Effector memory CD8-positive, alpha-beta T cell (primary cell): ENCODE measurements at regions not wholly inside any gene's neighbourhood (a gene's known extent, or its start where the extent isn't known, plus 50 kb on each side); places are given as distances from the start of the nearest gene placed in this dataset.

Experiments used
- ATAC-seq: fragments of 150-1000 bp; cut with Tn5 transposase; replicated peaks from 2 replicates; pipeline ENCODE4 v1.10.0; 2021; ENCODE audit warnings: mild to moderate bottlenecking, moderate library complexity
- DNase-seq, 3 experiments: peaks; one replicate each; pipeline ENCODE4 v3.0.0; 2021
- H3K27ac Mint-ChIP-seq, 2 donors: one replicate each; pipeline ENCODE4 v1.8.0; 2022; ENCODE audit warnings: mild to moderate bottlenecking in 2 of 2, mixed read lengths in 2 of 2, moderate library complexity in 2 of 2
- H3K27me3 Mint-ChIP-seq, 2 donors: one replicate each; pipeline ENCODE4 v1.8.0; 2022; ENCODE audit warnings: mixed read lengths in 2 of 2
- H3K36me3 Mint-ChIP-seq: one replicate; pipeline ENCODE4 v1.8.0; 2022; ENCODE audit warnings: mild to moderate bottlenecking, moderate library complexity, mixed read lengths; ENCODE audit not compliant: insufficient read depth
- H3K4me1 Mint-ChIP-seq, 2 donors: one replicate each; pipeline ENCODE4 v1.8.0; 2022; ENCODE audit warnings: low read depth in 2 of 2, mixed read lengths in 2 of 2
- H3K4me3 Mint-ChIP-seq, 2 donors: one replicate each; pipeline ENCODE4 v1.8.0; 2022; ENCODE audit warnings: mild to moderate bottlenecking in 2 of 2, mixed read lengths in 2 of 2, moderate library complexity in 2 of 2
- H3K9me3 Mint-ChIP-seq, 2 donors: one replicate each; pipeline ENCODE4 v1.8.0; 2022; ENCODE audit warnings: mixed read lengths in 2 of 2

DNA sequence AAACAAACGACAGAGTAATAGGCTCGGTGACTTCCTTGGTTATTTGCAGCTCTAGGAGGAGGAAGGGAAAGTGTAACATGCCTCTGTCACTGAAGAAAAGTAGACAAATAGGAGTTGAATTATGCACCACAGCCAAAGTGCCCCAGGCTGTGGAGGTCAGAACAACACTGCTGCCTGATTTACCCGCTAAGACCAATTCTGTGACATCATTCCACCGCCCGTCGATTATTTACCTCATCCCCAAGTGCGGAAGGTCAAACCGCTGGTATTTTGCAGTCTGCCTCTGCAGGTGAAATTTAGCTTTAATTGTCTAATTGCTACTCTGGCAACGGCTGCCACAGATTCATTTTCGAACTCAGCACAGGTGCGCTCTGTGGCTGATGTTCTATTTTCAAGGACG, 106.3 kb upstream of the PRICKLE2 start:
- no peak for DNase-seq
- Mint-ChIP-seq H3K4me1 (no peaks in the 10 kb centered on the region), H3K27ac (no peak overlapping the region), H3K36me3 (no peaks in the 10 kb centered on the region), H3K4me3 (no peak overlapping the region), H3K27me3 (no peaks in the 10 kb centered on the region), H3K9me3 (peaks cover 0 to 13% of the 10 kb centered on the region in 2 donors)
- no peak for ATAC-seq

DNA sequence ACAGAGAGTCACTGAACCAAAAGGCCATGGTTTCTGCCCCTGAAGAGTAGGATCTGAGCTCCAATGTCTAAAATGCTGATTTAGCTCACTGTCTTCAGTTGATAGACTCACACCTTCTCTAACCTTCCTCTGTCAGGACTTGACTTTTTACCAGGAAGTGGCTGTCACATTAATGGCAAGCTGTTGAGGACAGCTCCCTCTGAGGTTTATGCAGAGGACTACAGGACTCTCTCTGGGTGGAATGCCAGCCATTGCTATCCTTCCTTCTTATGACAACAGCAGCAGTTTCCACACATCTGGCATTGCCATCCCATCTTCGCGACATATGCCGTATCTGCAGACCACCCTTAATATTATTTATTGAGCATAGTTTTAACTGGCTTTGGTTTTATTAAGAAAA, 103.8 kb upstream of the PRICKLE2 start:
- H3K4me1 Mint-ChIP-seq, result no peaks in the 10 kb centered on the region
- no peak for ATAC-seq
- no peak overlapping the region for H3K4me3 Mint-ChIP-seq
- no peak for DNase-seq
- H3K27ac Mint-ChIP-seq, result no peak overlapping the region
- H3K36me3 Mint-ChIP-seq, result no peaks in the 10 kb centered on the region
- H3K9me3 Mint-ChIP-seq, result peaks cover 3 to 13% of the 10 kb centered on the region in 2 donors
- no peaks in the 10 kb centered on the region for H3K27me3 Mint-ChIP-seq

DNA sequence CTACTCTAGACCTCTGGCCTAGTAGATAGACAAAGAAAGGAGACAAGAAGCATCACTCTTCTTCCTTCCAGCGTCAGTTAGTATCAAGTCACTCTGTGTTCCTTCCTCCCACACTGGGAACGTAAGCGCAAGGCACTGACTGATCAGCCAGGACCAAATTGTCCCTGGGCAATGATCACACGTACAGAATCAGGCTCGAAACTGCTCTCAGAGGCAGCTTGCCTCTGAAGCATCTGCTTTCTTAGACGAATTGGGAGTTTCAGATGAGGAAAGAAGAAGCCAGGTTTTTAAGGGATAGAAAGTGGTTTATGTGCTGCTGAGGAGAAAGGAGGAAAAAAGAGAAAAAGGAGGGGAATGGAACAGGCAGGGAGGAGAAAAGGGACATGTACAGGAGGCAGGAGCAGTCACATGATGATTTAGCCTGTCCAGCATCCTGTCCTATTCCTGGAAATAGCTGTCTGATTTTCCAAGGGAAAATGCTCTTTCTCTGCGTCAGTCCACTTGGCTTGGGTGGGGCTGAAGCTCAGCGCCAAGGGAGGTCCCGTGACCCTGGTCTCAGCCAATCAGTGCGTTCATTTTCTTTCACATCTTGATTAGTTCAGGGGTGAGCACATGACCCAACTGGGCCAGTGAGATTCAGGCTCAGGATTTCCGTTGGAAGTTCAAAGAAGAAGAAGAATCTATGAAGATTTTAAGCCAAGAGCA, 102.0 kb upstream of the PRICKLE2 start:
- H3K36me3 Mint-ChIP-seq, result no peaks in the 10 kb centered on the region
- H3K27me3 Mint-ChIP-seq, result no peaks in the 10 kb centered on the region
- H3K4me3 Mint-ChIP-seq, result no peak overlapping the region
- ATAC-seq (no peak), DNase-seq (no peak)
- no peak overlapping the region for H3K27ac Mint-ChIP-seq
- peaks cover 3 to 13% of the 10 kb centered on the region in 2 donors for H3K9me3 Mint-ChIP-seq
- no peaks in the 10 kb centered on the region for H3K4me1 Mint-ChIP-seq

DNA sequence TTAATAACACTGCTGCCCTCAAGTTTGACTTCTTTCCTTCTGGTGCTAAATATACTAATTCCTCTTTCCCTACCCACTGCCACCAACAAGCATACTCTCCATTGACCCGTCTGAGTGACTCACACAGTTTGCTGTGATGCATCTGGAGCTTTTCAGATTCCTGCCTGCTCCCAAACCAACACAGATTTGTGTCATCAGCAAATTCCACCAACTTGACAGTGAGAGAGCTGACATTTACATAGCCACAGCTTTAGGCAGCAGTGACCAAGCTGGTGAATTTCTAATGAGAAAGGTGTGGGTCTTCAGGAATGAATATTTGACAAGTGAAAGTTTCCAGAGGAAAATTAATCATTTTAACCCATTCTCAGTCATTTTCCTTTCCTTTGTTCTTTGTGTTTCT, 96.5 kb upstream of the PRICKLE2 start:
- H3K9me3 Mint-ChIP-seq, result peaks cover 0 to 3% of the 10 kb centered on the region in 2 donors
- H3K4me3 Mint-ChIP-seq, result no peak overlapping the region
- H3K27ac Mint-ChIP-seq, result no peak overlapping the region
- ATAC-seq (no peak), DNase-seq (no peak)
- H3K4me1 Mint-ChIP-seq, result no peaks in the 10 kb centered on the region
- no peaks in the 10 kb centered on the region for H3K27me3 Mint-ChIP-seq
- no peaks in the 10 kb centered on the region for H3K36me3 Mint-ChIP-seq

DNA sequence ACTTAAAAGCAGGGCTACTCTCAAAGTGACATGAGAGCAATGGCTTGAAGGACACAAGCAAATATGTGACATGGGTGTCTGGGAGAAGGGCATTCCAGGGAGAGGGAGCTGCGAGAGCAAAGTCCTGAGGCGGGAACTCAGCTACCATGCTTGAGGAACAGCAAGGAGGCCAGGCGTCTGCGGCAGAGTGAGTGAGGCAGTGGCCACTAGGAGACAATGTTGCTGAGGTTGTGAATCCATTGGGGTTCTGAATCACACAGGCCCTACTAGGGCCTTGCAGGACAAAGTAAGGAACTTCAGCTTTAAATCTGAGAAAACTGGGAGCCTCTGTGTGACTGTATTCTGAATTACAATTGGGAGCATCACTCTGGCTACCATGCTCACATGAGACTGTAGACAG, 94.1 kb upstream of the PRICKLE2 start:
- ATAC-seq (no peak), DNase-seq (no peak)
- no peaks in the 10 kb centered on the region for H3K4me1 Mint-ChIP-seq
- no peaks in the 10 kb centered on the region for H3K36me3 Mint-ChIP-seq
- peaks cover 0 to 2% of the 10 kb centered on the region in 2 donors for H3K9me3 Mint-ChIP-seq
- H3K27me3 Mint-ChIP-seq, result no peaks in the 10 kb centered on the region
- H3K27ac Mint-ChIP-seq, result no peak overlapping the region
- H3K4me3 Mint-ChIP-seq, result no peak overlapping the region

DNA sequence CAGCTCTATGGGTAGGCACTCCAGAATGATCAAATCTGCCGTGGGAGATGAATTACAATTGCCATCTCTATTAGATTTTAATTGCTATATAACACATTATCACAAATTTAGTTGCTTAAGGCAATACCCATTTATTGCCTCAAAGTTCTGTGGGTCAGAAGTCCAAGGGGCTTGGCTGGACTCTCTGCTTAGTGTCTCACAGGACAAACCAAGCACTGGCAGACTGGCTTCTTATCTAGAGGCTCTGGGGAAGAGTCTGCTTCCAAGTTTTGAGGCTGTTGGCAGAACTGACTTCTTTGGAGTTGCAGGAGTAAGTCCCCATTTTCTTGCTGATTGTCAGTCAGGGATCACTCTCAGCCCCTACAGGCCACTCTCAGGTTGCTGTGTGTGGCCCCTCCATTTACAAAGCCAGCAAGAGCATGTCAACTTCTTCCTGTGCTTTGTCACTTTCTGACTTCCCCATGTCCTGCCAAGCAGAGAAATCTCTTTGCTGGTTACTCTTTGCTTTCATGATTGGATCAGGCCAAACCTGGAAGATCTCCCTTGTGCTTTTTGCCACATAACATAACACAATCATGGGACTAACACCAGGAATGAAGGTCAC, 93.5 kb upstream of the PRICKLE2 start:
- Mint-ChIP-seq H3K36me3 (no peaks in the 10 kb centered on the region), H3K4me3 (no peak overlapping the region), H3K27ac (no peak overlapping the region), H3K4me1 (no peaks in the 10 kb centered on the region), H3K9me3 (peaks cover 0 to 2% of the 10 kb centered on the region in 2 donors), H3K27me3 (no peaks in the 10 kb centered on the region)
- ATAC-seq (no peak), DNase-seq (no peak)

DNA sequence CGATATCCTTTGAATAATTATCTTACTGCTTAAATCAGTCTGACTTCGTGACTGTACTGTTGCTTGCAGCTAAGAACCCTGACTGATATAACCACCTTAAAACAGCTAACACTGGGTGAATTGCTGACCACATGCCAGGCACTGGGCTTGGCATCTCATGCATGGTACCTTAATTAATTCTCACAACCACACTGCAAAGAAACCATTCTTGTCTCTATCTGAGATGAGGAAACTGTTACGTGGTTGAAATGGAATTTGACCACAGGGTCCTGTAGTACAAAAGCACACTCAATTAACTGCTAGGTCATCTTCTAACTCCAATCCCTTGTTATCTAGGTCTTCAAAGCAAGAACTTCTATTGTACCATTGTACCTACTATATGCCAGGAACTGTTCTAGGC, 92.7 kb upstream of the PRICKLE2 start:
- H3K4me1 Mint-ChIP-seq, result no peaks in the 10 kb centered on the region
- peaks cover 0 to 2% of the 10 kb centered on the region in 2 donors for H3K9me3 Mint-ChIP-seq
- H3K27me3 Mint-ChIP-seq, result no peaks in the 10 kb centered on the region
- no peaks in the 10 kb centered on the region for H3K36me3 Mint-ChIP-seq
- H3K27ac Mint-ChIP-seq, result no peak overlapping the region
- DNase-seq (no peak), ATAC-seq (no peak)
- no peak overlapping the region for H3K4me3 Mint-ChIP-seq

DNA sequence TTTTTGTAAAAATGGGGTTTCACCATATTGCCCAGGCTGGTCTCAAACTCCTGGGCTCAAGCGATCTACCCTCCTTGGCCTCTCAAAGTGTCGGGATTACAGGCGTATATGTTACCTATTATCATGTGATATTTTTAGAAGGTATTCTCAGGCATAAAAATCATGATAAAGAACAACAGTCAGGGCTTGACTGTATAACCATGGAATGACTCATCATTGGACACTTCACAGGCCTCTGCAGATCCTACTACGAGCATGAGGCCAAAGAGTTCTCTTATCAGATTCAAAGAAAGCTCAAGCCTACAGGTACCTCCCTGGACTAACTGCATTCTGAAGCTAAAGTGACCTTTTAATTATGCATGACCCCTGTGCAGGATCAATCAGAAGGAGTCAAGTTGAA, 91.7 kb upstream of the PRICKLE2 start:
- Mint-ChIP-seq H3K4me3 (no peak overlapping the region), H3K9me3 (peaks cover 0 to 2% of the 10 kb centered on the region in 2 donors), H3K4me1 (no peaks in the 10 kb centered on the region), H3K27me3 (no peaks in the 10 kb centered on the region), H3K36me3 (no peaks in the 10 kb centered on the region), H3K27ac (no peak overlapping the region)
- DNase-seq (no peak), ATAC-seq (no peak)

DNA sequence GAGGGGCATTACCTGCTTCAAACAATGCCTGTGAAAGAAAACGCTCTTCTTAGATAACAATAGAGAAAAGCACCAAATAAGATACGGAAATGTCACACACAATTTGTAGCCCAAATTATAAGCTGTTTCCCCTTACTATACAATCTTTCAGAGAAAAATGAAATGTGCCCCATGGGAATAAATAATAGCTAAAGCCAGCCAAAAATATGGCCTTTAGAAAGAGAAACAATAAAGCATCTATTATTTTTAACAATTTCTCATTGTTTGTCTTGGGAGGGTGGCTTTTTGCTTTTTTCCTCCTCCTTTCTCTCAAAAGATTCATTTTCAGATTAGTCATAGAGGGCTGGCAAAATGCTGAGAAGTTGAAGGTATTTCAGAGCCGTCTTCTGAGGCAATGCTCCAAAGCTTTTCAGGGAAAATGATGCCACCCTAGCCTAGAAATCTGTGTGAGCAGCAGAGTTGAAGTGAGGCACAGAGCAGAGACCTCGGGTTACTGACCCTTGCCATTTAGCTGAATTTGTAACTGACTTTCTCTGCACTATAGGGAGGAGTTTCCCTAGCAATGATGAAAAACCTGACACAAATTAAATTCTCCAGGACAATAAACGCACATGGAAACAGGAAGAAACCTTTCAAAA, 86.3 kb upstream of the PRICKLE2 start:
- Mint-ChIP-seq H3K36me3 (no peaks in the 10 kb centered on the region), H3K4me1 (no peaks in the 10 kb centered on the region), H3K9me3 (peaks cover 0 to 2% of the 10 kb centered on the region in 2 donors), H3K27me3 (no peaks in the 10 kb centered on the region), H3K27ac (no peak overlapping the region), H3K4me3 (no peak overlapping the region)
- no peak for ATAC-seq
- no peak for DNase-seq

DNA sequence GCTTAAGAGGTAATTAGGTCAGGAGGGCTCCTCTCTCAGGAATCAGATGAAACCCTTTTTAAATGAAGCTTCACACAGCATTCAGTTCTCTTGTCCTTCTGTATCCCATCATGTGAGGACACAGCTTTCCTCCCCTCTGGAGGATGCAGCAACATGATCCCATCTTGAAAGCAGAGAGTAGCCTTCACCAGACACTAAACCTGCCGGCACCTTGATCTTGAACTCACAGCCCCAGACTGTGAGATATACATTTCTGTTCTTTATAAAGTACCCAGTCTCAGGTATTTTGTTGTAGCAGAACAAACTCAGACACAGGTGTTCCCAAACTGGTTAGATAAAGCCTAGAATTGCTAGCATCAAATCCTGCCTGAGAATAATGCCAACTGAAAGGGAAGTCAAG, 83.7 kb upstream of the PRICKLE2 start:
- H3K4me3 Mint-ChIP-seq, result no peak overlapping the region
- H3K27ac Mint-ChIP-seq, result no peak overlapping the region
- H3K4me1 Mint-ChIP-seq, result no peaks in the 10 kb centered on the region
- H3K27me3 Mint-ChIP-seq, result no peaks in the 10 kb centered on the region
- H3K36me3 Mint-ChIP-seq, result no peaks in the 10 kb centered on the region
- ATAC-seq (no peak), DNase-seq (no peak)
- no peaks in the 10 kb centered on the region for H3K9me3 Mint-ChIP-seq

DNA sequence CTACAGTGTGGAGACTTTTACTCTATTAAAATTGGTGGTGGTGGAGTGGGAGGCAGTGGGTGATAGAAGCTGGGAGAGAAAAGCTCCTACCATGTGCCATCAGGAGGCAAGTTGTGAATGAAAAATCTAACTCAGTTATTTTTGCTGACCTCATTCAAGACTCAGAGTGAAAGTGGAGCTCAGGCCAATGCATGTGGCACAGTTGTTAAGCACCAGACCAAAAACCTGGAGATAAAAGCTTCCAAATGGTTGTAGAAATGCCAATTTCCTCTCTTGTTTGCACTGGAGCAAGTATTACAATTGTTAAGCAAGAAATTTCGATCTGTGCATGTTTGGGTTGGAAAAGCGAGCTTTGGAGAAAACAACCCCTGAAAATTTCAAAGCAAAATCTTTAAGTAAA, 81.5 kb upstream of the PRICKLE2 start:
- H3K4me1 Mint-ChIP-seq, result no peaks in the 10 kb centered on the region
- no peak overlapping the region for H3K27ac Mint-ChIP-seq
- no peaks in the 10 kb centered on the region for H3K36me3 Mint-ChIP-seq
- H3K27me3 Mint-ChIP-seq, result no peaks in the 10 kb centered on the region
- DNase-seq (no peak), ATAC-seq (no peak)
- H3K9me3 Mint-ChIP-seq, result no peaks in the 10 kb centered on the region
- H3K4me3 Mint-ChIP-seq, result no peak overlapping the region

DNA sequence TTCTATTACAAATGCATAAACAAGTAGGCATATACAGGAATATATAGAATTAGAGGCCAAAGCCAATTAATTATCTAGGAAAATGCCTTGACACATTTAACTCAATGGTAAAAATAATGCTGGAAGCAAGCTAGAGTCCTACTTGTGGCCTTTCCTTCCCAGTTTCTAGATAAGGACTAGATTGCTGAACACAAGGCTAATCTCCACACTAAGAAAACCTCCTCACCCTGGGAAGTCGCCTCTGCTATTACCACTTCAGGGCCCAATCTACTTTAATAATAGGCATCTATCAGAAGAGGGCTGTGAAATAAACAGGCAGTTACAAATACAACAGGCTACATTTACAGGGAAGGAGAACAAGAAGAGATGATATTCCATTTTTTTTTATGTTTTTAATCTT, 80.5 kb upstream of the PRICKLE2 start:
- Mint-ChIP-seq H3K27ac (no peak overlapping the region), H3K27me3 (no peaks in the 10 kb centered on the region), H3K4me1 (no peaks in the 10 kb centered on the region), H3K36me3 (no peaks in the 10 kb centered on the region), H3K4me3 (no peak overlapping the region), H3K9me3 (peaks cover 0 to 2% of the 10 kb centered on the region in 2 donors)
- DNase-seq (no peak), ATAC-seq (no peak)

DNA sequence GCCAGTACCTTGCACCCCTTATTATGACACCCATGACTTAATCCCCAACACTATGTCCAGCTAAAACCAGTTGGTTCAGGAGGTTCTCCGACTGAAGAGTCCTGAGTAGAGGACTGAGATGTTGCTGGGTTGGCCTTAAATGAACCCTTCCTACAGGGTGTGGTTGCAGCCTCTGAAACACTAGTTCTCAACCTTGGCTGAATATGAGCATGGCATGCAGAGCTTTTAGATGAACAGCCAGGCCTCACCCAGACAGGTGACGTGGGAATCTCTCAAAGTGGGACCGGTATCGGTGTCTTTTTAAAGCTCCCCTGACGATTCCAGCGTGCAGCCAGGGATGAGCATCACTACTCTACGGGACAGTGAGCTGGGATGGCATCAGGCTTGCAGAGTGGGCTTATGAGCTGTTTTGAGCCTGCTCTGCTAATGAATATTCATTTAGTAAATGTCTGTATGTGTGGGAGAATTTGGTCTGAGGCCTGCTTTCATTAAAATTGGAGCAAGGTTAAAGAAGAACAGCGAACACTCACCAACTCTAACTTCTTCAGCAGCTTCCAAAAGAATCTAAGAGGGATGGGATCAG, 79.7 kb upstream of the PRICKLE2 start:
- DNase-seq (no peak), ATAC-seq (no peak)
- Mint-ChIP-seq H3K4me3 (no peak overlapping the region), H3K36me3 (no peaks in the 10 kb centered on the region), H3K4me1 (no peaks in the 10 kb centered on the region), H3K27ac (no peak overlapping the region), H3K9me3 (peaks cover 1 to 2% of the 10 kb centered on the region in 2 donors), H3K27me3 (no peaks in the 10 kb centered on the region)

DNA sequence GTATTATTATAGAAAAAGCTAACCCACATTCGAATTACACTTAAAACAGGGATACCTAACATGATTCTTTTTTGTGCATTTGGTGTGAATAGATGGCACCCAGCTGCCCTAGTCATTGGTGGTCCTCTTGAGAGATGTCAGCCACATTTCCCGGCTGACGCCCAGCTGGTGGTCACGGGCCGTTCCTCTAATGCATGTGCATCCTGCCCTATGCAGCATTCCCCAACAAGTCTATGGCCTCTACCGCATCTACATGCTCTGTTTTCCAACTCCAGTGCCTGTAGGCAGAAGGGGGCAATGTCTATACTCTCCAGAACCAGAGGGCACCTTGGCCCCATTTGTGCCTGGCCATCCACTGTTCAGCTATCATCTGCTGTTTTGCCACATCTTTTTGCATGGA, 78.6 kb upstream of the PRICKLE2 start:
- no peaks in the 10 kb centered on the region for H3K27me3 Mint-ChIP-seq
- no peak for ATAC-seq
- no peak overlapping the region for H3K4me3 Mint-ChIP-seq
- H3K9me3 Mint-ChIP-seq, result peaks cover 2 to 12% of the 10 kb centered on the region in 2 donors
- no peaks in the 10 kb centered on the region for H3K4me1 Mint-ChIP-seq
- H3K36me3 Mint-ChIP-seq, result peaks cover 4% of the 10 kb centered on the region
- no peak for DNase-seq
- H3K27ac Mint-ChIP-seq, result no peak overlapping the region
